Activated CD4-positive, alpha-beta T cell treated with anti-CD3 and anti-CD28 coated beads, Interleukin-2, amount 50 U/mL, for 24 hours (primary cell): ENCODE measurements at regions not wholly inside any gene's neighbourhood (a gene's known extent, or its start where the extent isn't known, plus 50 kb on each side); places are given as distances from the start of the nearest gene placed in this dataset.

Source experiments
- DNase-seq, 2 donors: peaks; one replicate each; pipeline ENCODE4 v3.0.0-alpha.2; 2020; ENCODE audit warnings: low read depth in 1 of 2, low spot score in 1 of 2

- no peak for DNase-seq
Measured at GRCh38 chr1:239779962-239780361, 311.7 kb upstream of the FMN2 start.

- DNase-seq, result no peak
Measured at GRCh38 chr1:239784896-239785295, 306.8 kb upstream of the FMN2 start.

GRCh38 chr1:239785576-239785975 is 306.1 kb upstream of the FMN2 start:
- DNase-seq, result no peak

GRCh38 chr1:239786464-239786863 is 305.2 kb upstream of the FMN2 start:
- DNase-seq, result no peak

- DNase-seq, result no peak
Measured at GRCh38 chr1:239792157-239792556, 299.5 kb upstream of the FMN2 start.

GRCh38 chr1:239795304-239795703 is 296.4 kb upstream of the FMN2 start:
- no peak for DNase-seq

- no peak for DNase-seq
Measured at GRCh38 chr1:239799617-239800016, 292.1 kb upstream of the FMN2 start.

GRCh38 chr1:239800861-239801260 is 290.8 kb upstream of the FMN2 start:
- no peak for DNase-seq

GRCh38 chr1:239802275-239802674 is 289.4 kb upstream of the FMN2 start:
- DNase-seq, result no peak

GRCh38 chr1:239803781-239804180 is 287.9 kb upstream of the FMN2 start:
- no peak for DNase-seq

- DNase-seq, result no peak
Measured at GRCh38 chr1:239804266-239804665, 287.4 kb upstream of the FMN2 start.

GRCh38 chr1:239805042-239805441 is 286.6 kb upstream of the FMN2 start:
- DNase-seq, result no peak

GRCh38 chr1:239805851-239806772 is 285.6 kb upstream of the FMN2 start:
- no peak for DNase-seq

GRCh38 chr1:239806897-239807296 is 284.8 kb upstream of the FMN2 start:
- DNase-seq, result no peak

- no peak for DNase-seq
Measured at GRCh38 chr1:239807361-239807760, 284.3 kb upstream of the FMN2 start.

GRCh38 chr1:239810061-239810481 is 281.6 kb upstream of the FMN2 start:
- DNase-seq, result no peak

- DNase-seq, result no peak
Measured at GRCh38 chr1:239811211-239811885, 280.3 kb upstream of the FMN2 start.

- no peak for DNase-seq
Measured at GRCh38 chr1:239812580-239812979, 279.1 kb upstream of the FMN2 start.

GRCh38 chr1:239814306-239814881 is 277.3 kb upstream of the FMN2 start:
- DNase-seq, result peak in 1 of 2 donors; percentile 10

GRCh38 chr1:239815074-239815473 is 276.6 kb upstream of the FMN2 start:
- DNase-seq, result no peak

GRCh38 chr1:239816081-239816782 is 275.5 kb upstream of the FMN2 start:
- DNase-seq, result no peak
